HG02973 (cell line): ENCODE measurements at regions not wholly inside any gene's neighbourhood (a gene's known extent, or its start where the extent isn't known, plus 50 kb on each side); places are given as distances from the start of the nearest gene placed in this dataset.
"Not testable (repeated sequence)": the region's sequence is repeated elsewhere in the genome, so short reads cannot be mapped to it uniquely, and the experiment has no call there.

Source experiments
- ATAC-seq: cut with Tn5 transposase; IDR thresholded peaks from one replicate; pipeline ENCODE4 v1.9.1; 2021; ENCODE audit warnings: moderate library complexity; ENCODE audit not compliant: unreplicated experiment

DNA sequence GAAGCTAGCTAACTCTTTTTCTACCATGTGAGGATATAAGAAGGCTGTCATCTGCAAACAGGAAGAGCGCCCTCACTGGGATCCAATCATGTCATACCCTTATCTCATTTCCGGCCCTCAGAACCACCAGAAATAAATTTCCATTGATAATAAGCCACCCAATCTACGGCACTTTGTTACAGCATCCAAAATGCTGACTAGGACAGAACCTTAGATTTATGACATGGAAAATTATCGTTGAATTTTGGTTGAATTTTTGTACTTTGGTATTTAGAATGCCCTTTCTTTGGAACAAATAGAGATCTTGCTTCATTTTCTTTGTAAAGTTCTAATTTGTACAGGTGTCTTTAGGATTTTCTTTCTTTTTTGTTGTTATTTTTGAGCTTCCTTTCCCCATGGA, 53.3 kb upstream of the CYLC2 start:
- no peak for ATAC-seq

DNA sequence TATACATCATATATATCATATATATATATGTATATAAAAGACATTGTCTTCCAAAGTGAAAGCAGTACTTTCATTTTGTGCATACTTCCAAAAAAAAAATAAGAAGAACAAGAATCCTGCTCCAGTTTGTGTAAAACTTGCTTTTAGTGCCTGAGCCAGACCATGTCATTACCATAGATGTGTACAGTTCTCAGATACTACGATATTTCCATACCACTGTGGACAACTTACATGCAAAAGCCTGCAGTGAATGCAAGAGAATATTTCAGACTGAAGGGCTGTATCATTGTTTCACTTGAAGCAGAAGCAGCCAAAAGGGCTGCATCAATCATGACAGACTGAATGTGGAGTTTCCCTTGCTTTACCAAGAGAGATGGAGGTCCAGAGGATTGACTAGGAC, 72.6 kb upstream of the CYLC2 start:
- ATAC-seq, result no peak

DNA sequence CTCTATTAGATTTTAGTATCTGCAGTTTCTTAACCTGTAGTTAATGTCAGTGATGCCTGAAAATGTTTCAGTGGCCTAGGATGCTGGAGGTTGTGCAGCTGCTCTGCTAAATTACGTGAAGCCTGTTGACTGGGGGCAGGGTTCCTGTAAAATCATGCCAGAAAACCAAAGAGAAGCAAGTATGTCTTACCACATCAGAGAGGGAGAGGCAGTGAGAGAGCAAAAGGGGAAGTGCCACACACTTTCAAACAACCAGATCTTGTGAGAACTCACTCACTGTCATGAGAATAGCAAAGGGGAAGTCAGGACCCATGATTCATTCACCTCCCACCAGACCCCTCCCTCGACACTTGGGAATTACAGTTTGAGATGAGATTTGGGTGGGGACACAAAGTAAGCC, 83.9 kb upstream of the CYLC2 start:
- no peak for ATAC-seq

DNA sequence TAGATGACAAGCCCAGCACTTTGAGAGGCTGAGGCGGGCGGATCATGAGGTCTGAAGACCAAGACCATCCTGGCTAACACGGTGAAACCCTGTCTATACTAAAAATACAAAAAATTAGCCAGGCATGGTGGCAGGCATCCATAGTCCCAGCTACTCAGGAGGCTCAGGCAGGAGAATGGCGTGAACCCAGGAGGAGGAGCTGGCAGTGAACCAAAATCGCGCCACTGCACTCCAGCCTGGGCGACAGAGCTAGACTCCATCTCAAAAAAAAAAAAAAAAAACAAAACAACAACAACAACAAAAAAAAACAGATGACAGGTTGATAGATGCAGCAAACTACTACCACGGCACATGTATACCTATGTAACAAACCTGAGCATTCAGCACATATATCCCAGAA, 89.3 kb upstream of the CYLC2 start:
- ATAC-seq, result not testable (repeated sequence)

DNA sequence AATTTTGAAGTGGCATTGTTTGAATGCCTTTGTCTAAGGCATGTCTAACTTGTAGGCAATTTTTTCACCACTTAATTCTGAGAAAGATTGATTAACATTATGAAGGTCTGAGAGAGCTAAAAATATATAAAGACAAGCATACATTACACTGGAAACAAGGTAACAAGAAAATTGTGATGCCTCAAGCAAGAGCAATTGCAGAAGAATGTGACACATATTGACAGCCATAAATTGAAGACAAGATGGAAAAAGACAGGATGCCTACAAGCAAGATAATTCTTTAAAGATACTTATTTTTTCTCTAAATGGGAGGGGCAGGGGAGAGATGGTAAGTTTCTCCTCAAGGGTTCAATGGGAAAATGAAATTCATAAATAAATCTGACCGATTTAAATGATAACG, 103.1 kb upstream of the CYLC2 start:
- no peak for ATAC-seq

DNA sequence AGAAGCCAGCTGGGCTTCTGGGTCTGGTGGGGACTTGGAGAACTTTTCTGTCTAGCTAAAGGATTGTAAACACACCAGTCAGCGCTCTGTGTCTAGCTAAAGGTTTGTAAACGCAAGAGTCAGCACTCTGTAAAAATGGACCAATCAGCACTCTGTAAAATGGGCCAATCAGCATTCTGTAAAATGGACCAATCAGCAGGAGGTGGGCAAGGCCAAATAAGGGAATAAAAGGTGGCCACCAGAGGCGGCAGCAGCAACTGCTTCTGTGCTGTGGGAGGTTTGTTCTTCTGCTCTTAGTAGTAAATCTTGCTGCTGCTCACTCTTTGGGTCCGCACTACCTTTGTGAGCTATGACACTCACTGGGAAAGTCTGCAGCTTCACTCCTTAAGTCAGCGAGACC, 106.4 kb upstream of the CYLC2 start:
- not testable (repeated sequence) for ATAC-seq

DNA sequence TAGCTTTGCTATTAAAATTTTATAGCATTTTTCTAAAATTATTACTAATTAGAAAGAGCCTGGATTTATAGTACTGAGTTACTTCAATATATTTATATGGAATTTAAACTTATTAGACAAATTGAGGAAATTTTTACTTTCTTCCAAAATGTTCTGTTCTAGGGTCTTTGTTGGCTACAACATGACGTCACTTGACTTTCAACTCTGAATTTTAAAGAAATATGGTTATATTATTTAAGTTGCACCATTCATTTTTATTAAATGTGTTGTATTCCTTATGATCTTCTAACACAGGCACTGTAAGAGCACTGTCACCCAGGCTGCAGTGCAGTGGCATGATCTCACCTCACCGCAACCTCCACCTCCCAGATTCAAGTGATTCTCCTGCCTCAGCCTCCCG, 119.4 kb upstream of the CYLC2 start:
- no peak for ATAC-seq

DNA sequence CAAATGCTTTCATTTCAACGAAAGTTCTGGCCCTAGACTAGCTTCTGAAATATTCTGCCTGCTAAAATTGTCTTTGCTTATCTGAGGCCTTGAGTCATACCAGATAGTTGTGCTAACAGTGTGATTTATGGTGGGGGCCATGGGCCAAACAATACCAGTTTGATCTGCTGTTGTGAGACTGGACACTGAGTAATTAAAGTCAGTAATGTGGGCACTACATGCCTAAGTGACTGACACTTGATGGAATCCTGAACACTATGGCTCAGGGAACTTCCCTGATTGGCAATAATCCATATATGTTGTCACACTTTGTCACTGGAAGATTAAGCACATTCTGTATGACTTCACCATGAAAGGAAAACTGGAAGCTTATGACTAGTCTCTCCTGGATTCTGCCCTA, 127.6 kb upstream of the CYLC2 start:
- ATAC-seq, result no peak

DNA sequence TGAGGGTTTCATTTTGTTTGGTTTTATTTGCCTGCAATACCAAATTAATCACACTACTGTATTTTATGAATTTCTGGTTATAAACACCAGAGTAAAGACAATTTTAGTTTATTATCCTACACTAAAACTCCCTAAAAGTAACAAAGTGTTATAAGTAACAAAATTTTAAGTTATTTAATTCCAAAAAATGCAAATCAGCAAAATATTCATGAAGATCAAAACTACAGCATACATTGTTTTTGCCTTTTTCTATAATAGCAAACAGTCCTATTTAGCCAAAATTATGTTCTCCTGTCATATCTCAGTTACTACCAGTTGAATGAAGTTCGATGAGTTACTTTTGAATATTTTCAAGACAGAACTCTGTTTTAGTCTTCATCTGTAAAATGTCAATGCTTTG, 132.7 kb upstream of the CYLC2 start:
- no peak for ATAC-seq

DNA sequence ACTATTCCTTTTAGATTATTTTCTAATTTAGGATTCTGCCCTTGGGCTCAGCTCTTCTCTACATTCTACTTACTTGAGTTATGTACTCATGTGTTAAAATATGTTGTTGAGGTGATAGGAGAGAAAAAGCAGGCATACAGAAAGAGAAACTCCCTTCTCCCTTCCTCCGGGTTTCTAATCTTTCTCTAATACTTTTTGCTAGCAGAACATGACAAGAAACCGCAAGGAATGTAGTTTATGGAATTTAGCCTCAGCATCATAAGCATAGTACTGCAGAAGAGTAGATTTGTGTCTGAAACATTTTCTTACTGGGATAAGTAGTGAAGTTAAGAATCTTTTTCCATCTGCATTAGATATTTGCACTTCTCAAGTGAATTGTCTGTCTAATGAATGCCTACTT, 139.5 kb upstream of the CYLC2 start:
- ATAC-seq, result no peak

DNA sequence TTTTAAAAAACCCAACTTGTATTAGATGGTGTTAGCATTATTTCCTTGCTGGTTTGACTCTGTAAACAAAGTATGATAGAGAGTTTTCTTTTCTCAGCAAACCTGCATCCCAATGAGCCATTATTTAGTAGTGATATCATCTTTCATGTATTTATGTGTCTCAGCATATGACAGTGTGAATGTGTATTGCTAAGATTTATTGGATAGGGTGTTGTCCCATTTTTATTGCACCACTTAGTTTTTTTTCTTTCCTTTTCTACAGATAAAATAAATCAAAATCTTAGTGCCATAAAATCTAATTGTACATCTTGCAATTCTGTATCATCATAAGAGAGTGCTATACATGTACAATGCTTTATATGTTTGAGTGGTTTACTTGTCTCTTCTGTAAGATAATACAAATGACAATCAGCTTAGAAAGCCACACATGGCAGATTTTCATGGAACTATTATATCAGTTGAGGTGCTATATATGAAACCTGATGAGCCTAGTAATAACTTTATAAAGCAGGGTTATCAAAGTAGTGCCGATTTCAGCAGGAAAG, 149.2 kb upstream of the CYLC2 start:
- ATAC-seq, result no peak

DNA sequence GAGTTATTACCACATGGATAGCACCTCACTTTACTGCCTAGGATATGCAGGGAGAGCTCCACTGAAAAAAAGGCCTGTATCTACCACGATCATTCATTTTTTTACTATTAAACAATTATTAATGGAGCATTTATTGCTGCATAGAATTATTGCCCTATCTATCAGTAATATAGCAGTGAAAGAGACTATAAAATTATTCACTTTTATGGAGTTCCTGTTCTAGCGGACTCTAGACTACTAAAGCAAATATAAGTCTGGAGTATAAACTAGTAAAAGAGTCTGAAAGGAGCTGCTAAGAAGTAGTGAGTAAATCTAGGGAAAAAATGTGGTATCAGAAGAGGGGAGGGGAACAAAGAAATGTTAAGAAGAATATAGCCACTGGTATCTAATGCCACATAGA, 150.4 kb upstream of the CYLC2 start:
- no peak for ATAC-seq

DNA sequence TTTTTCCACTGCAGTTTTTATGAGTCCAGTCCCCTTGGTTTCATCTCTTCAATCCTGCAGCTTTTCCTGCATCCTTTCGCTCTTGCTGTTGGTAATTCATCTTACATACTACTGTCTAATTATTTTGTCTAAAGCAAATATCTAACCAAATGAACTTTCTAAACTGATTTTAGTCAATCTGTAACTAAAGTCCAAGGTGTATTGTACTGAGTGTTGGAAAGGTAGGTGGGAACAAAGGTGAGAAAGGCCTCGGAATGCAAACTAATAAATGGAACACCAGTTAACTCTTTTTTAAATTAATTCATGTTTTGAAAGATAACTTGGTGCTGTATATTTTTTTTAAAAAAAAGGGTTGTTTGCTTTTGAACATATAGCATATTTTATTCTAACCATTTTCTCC, 152.7 kb upstream of the CYLC2 start:
- ATAC-seq, result no peak

DNA sequence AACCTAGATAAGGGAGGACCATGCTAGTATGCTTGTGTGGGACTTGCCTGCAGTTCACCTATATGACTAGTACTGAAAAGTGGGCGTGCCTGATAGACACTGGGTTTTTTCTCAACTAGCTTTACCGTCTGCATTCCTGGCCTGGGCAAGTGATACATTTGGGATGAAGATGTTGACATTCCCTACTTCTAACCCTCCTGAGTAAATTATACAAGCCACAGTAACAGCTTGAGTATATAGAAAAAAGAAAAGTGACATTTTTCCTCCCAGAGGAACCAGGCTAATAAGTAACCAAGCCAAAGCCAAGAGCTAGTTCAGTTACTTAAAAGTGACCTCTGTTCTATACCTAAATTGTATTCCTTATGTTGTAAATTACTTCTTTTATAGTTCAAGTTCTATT, 153.8 kb upstream of the CYLC2 start:
- no peak for ATAC-seq

DNA sequence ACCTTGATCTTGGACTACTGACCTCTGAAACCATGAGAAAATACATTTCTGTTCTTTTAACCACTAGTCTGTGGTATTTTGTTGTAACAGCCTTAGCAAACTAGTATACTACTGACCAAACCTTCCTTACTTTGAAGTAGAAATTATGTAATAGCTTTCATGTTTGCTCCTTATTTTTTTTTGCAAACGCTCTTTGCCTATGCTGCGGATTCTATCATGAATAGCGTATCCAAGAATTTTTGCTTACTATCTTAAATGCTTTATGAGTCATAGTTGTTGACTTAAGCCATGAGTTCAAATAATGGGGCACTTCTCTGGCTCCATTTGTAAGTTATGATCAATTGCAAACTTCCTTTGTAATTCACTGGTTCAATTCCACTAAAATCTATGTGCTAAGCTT, 154.8 kb upstream of the CYLC2 start:
- ATAC-seq, result no peak

DNA sequence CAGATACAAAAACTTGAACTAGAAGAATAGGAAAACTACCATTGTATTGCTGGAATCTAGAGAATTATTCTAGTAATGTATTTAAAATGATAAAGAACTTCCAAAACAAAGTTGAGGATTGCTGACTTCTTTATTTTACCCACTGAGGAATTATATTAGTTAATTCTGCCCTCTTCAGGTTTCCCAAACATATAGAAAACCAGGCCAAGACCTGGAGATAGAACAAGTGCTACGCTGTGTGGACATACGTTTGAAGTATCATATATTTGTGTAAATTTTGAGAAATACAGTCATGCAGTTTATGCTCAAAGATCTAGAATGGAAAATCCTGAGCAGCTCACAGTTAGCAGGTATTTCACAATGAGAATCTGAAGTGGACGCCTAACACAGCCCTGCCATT, 162.3 kb upstream of the CYLC2 start:
- no peak for ATAC-seq

DNA sequence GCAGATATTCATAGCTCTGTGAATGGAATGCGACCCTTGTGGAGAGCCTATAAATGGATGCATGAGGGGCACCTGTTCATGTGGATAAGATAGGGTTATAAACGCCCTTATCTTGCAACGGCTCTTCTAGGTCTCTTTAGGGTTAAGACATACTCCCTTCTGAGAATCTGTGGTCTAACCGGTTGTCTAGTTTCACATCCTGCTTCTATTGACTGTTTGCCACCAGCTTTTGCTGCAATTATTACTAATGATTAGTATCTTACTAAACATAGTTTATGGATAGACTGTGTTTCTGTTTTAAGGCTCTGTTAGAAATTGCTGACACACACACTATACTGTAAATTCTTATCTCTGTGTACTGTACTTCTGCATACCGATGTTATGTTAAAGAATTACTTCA, 198.9 kb upstream of the CYLC2 start:
- no peak for ATAC-seq

DNA sequence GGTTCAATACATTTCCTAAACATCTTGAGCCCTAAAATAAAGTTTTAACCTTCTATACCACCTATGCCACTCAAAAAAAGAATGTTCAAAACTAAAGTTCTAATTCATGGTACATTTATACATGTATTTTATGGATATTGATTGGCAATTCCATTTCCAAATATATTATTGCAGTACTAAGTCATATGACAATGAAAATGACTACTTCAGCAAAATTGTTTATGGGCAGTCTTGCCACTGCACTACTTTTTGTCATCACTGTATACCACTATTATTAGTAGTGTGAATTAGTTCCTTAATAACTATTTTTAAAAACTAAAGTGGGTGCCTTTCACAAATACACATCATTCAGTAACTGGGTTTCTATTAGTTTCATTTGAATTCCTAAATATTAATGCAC, 199.6 kb upstream of the CYLC2 start:
- ATAC-seq, result no peak

DNA sequence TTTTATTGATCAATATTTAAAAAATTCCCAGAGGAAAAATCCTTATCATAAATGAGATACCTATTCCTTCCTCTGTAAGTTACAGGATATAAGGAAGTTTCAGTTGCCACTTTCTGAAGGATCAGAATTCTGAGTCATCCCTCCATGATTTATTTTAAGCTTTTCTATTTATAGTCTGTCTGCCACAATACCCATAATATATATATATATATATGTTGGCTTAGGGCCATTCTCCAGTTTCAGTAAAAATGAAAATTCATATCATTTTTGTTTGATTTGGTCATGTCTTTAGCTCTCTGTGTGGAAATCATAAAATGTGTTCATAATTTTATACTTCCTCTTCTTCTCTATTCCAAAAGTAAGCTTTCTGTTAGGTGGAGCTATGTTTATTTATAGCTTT, 215.8 kb upstream of the CYLC2 start:
- no peak for ATAC-seq

DNA sequence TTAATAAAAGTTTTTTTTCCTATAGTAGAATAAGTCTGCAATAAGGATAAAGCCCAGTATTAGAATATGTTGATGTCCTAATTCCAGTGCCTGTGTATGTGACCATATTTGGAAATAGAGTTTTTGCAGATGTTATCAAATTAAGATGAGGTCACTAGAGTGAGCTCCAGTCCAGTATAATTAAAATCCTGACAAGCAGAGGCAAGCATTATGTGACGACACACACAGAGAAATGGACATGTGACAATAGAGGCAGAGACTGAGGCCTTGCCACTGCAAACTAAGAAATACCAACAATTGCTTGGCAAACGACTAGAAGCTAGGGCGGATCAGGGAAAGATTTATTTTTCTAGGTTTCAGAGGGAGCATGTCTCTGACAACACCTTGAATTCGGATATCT, 216.4 kb upstream of the CYLC2 start:
- no peak for ATAC-seq

DNA sequence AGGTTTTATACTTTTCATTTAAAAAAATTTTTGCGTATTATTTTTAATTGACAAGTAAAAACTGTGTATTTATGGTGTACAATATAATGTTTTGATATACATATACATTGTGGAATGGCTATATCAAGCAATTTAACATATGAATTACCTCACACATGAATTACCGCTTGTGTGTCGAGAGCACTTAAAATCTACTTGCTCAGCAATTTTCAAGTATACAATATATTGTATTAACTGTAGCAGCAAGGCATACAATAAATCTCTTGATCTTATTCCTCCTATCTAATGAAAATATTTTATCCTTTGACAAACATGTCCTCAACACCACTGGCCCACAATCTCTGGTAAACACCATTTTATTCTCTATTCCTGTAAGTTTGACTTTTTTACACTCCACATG, 224.4 kb upstream of the CYLC2 start:
- no peak for ATAC-seq

DNA sequence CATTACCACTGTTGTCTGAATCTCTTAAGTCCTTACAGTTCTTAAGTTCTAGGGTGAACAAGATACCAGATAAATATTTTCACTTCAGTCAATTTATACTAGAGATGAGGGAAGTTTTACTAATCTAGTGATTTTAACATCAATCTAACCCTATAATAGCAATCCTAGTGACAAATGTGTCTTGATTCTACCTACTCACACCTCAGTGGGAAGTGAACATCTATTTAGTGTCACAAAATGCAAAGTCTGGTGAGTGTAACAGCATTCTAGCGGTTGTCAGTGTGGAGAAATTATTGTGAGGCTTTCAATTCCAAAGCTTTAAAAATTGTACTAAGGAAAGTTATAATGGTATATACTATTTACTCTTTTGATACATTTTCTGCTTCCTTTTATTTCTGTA, 225.8 kb upstream of the CYLC2 start:
- no peak for ATAC-seq

DNA sequence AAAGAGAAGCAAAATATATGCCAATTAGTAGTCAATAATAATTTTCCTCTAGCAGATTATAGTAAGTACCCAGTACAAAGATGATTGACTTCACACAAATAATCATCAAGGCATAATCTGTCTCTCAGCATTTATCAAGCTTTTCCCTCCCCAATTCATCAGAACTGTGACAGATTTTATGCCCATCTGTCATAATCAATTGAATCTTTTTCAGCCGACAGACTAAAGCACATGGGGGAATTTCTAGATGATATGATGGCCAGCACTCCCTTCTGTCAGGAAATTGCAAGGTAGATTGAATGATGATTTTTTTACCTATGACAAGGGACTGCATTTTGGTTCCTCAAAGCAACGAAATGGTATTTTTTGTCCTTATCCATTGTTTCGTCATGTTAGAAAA, 227.1 kb upstream of the CYLC2 start:
- no peak for ATAC-seq

DNA sequence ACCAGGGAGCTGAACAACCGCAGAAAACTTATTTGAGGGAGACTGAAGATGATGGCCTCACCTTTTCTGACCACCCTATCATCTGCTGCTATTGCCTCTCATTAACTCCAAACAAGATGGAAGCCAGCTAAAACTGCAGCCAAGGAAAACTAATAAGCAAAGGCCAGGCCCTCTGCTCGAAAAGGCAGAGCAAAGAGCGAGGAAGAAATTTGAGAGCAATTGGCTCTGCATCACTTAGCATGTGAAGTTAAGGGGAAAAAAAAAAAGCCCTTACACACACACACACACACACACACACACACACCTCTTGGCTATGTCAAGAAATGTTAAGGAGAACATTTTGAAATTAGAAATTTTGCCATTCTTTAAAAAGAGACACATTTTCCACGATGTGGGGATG, 228.1 kb upstream of the CYLC2 start:
- no peak for ATAC-seq
